OCI-LY3 (cell line): ENCODE measurements at regions not wholly inside any gene's neighbourhood (a gene's known extent, or its start where the extent isn't known, plus 50 kb on each side); places are given as distances from the start of the nearest gene placed in this dataset.

Experiments used
- H2AFZ ChIP-seq: fragments of 200-600, 300-600 bp; shearing (Covaris generic); 2 replicates; pipeline ENCODE4 v1.6.0; 2014; ENCODE audit warnings: antibody characterized with exemption, low read depth, low read length
- H3K27ac ChIP-seq: fragments of 200-600, 300-600 bp; sonication (generic); 2 replicates; pipeline ENCODE4 v1.5.1; 2014; ENCODE audit warnings: mild to moderate bottlenecking, low read length, moderate library complexity, mixed read lengths
- H3K27me3 ChIP-seq: fragments of 200-600, 300-600 bp; sonication (generic); 2 replicates; pipeline ENCODE4 v1.6.1; 2014; ENCODE audit warnings: low read depth, low read length, mixed read lengths
- H3K36me3 ChIP-seq: fragments of 200-600, 300-600 bp; sonication (generic); replicated peaks from 2 replicates; pipeline ENCODE3; 2014; ENCODE audit warnings: low read depth, low read length, mixed read lengths
- H3K4me1 ChIP-seq: fragments of 300-600, 200-600 bp; sonication (generic); 2 replicates; pipeline ENCODE4 v1.6.1; 2014; ENCODE audit warnings: low read length, mixed read lengths
- H3K4me2 ChIP-seq: fragments of 200-600, 300-600 bp; sonication (generic); 2 replicates; pipeline ENCODE4 v1.6.1; 2014; ENCODE audit warnings: low read length, mixed read lengths
- H3K4me3 ChIP-seq: fragments of 300-600, 200-600 bp; sonication (generic); 2 replicates; pipeline ENCODE4 v1.5.1; 2014; ENCODE audit warnings: antibody characterized with exemption, mild to moderate bottlenecking, low read length, moderate library complexity
- H3K79me2 ChIP-seq: fragments of 300-600, 200-600 bp; shearing (Covaris generic); 2 replicates; pipeline ENCODE4 v1.6.1; 2014; ENCODE audit warnings: mild to moderate bottlenecking, low read length, mixed read lengths
- H3K9ac ChIP-seq: fragments of 300-600, 200-600 bp; shearing (Covaris generic); 2 replicates; pipeline ENCODE4 v1.6.0; 2014; ENCODE audit warnings: mild to moderate bottlenecking, low read length, moderate library complexity
- H3K9me3 ChIP-seq: fragments of 200-600, 300-600 bp; shearing (Covaris generic); 2 replicates; pipeline ENCODE4 v1.6.1; 2014; ENCODE audit warnings: low read length, mixed read lengths; ENCODE audit not compliant: insufficient read depth
- H4K20me1 ChIP-seq: fragments of 200-600, 300-600 bp; sonication (generic); 2 replicates; pipeline ENCODE4 v1.6.1; 2016; ENCODE audit warnings: low read length, mixed read lengths; ENCODE audit not compliant: insufficient read depth
- EZH2phosphoT487 ChIP-seq: fragments of 200-600 bp; shearing (Covaris generic); IDR thresholded peaks from 2 replicates; pipeline ENCODE4 v1.6.1; 2018; ENCODE audit warnings: antibody characterized with exemption, mixed run types, low read depth
- TF ChIP-seq, protein P1 (sequence below): fragments of 200-600, 300-600 bp; sonication (generic); IDR thresholded peaks from 2 replicates; pipeline ENCODE4 v1.5.1; 2014; ENCODE audit warnings: antibody characterized with exemption, low read length, low read depth

DNA sequence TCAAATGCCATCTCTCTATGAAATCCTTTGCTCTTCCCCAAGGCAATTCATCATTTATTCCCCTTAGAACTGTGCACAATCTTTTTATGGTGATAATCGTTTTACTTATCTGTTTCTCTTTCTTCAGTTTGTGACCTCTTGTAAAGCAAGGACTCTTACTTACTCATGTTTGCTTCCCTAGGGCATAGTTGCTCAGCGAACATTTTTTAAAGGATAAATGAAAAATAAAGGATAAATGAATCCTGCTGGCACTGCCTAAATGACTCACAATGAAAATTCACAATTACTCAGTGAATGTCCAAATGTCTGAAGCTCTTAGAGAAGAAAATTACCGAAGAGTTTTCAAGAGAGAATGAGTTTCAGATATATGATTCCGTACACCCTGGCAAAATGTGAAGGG is 671.7 kb downstream of the CDH11 start:
- Histone ChIP-seq H3K4me2 (no peak overlapping the region), H3K36me3 (no peaks in the 10 kb centered on the region), H3K4me3 (no peak overlapping the region), H3K27ac (no peak overlapping the region), H3K9me3 (no peaks in the 10 kb centered on the region), H3K9ac (no peak overlapping the region), H3K79me2 (no peaks in the 10 kb centered on the region), H4K20me1 (no peaks in the 10 kb centered on the region), H2AFZ (no peak overlapping the region), H3K4me1 (no peaks in the 10 kb centered on the region), H3K27me3 (no peaks in the 10 kb centered on the region)
- TF ChIP-seq, protein P1, sequence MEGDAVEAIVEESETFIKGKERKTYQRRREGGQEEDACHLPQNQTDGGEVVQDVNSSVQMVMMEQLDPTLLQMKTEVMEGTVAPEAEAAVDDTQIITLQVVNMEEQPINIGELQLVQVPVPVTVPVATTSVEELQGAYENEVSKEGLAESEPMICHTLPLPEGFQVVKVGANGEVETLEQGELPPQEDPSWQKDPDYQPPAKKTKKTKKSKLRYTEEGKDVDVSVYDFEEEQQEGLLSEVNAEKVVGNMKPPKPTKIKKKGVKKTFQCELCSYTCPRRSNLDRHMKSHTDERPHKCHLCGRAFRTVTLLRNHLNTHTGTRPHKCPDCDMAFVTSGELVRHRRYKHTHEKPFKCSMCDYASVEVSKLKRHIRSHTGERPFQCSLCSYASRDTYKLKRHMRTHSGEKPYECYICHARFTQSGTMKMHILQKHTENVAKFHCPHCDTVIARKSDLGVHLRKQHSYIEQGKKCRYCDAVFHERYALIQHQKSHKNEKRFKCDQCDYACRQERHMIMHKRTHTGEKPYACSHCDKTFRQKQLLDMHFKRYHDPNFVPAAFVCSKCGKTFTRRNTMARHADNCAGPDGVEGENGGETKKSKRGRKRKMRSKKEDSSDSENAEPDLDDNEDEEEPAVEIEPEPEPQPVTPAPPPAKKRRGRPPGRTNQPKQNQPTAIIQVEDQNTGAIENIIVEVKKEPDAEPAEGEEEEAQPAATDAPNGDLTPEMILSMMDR = no peak
- TF ChIP-seq EZH2phosphoT487 = no peak

DNA sequence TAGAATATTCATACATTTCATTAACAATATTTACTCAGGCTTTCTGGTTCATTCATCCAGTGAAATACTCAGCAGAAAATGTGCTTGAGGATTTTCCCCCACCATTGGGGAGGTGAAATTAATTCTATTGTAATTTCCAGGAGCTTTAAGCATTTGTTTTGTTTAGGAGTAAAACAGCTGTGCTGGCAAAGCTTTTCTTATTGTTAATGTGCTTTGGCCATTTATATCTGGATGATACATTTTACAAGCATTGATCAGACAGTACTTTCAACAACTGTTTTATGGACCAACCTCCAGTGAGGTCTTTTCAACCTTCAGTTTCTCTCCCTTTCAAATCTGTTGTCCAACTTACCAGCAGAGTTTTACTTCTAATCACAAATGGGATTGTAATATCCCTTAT is 672.4 kb downstream of the CDH11 start:
- Histone ChIP-seq H3K4me1 (no peaks in the 10 kb centered on the region), H3K79me2 (no peaks in the 10 kb centered on the region), H3K9ac (no peak overlapping the region), H4K20me1 (no peaks in the 10 kb centered on the region), H3K4me3 (no peak overlapping the region), H3K4me2 (no peak overlapping the region), H2AFZ (no peak overlapping the region), H3K27me3 (no peaks in the 10 kb centered on the region), H3K36me3 (no peaks in the 10 kb centered on the region), H3K9me3 (no peaks in the 10 kb centered on the region), H3K27ac (no peak overlapping the region)
- no peak for TF ChIP-seq EZH2phosphoT487
- TF ChIP-seq, protein P1 = no peak

DNA sequence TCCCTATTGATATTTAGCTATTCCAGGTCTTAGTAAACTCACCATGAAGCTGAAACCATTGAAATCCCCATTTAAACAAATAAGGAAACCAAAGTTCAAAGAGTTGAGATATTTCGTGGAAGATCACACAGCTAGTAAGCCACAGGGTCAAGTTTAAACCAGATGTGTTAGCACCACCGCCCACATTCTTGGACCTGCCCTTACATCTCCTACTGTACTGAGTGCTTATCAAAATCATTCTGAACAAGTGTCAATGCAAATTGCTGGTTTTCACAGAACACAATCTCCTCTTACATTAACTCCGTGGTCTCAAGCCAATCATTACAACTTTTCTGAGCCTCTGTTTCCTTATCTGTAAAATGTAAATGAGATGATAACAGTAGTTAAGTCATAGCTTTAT is 676.2 kb downstream of the CDH11 start:
- Histone ChIP-seq H3K4me3 (no peak overlapping the region), H3K27me3 (no peaks in the 10 kb centered on the region), H2AFZ (no peak overlapping the region), H3K9ac (no peak overlapping the region), H3K27ac (no peak overlapping the region), H3K9me3 (no peaks in the 10 kb centered on the region), H3K4me1 (no peaks in the 10 kb centered on the region), H3K36me3 (no peaks in the 10 kb centered on the region), H4K20me1 (no peaks in the 10 kb centered on the region), H3K79me2 (no peaks in the 10 kb centered on the region), H3K4me2 (no peak overlapping the region)
- no peak for TF ChIP-seq EZH2phosphoT487
- TF ChIP-seq, protein P1 = no peak

DNA sequence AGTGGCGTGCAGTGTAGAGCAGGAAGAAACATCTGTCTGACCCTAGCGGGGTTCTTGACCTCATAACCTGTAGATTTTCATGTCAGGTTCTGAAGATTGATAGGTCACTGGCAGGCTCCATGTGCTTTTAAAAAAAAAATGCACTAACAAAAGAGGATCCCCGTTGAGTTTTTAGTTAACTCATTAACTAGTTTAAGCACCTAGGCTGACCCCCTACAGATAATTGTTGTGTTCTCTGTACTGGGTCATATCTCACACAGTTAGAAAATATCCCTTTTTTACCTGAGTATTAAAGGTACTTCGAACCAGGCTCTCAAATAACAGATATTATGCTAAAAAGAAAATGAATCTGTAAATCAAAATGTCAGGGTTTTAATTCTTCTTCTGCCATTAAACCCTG is 676.6 kb downstream of the CDH11 start:
- Histone ChIP-seq H4K20me1 (no peaks in the 10 kb centered on the region), H3K4me3 (no peak overlapping the region), H3K27me3 (no peaks in the 10 kb centered on the region), H2AFZ (no peak overlapping the region), H3K36me3 (no peaks in the 10 kb centered on the region), H3K9me3 (no peaks in the 10 kb centered on the region), H3K9ac (no peak overlapping the region), H3K4me1 (no peaks in the 10 kb centered on the region), H3K27ac (no peak overlapping the region), H3K4me2 (no peak overlapping the region), H3K79me2 (no peaks in the 10 kb centered on the region)
- no peak for TF ChIP-seq EZH2phosphoT487
- TF ChIP-seq, protein P1 = no peak
